GM12892 (cell line): ENCODE measurements at regions not wholly inside any gene's neighbourhood (a gene's known extent, or its start where the extent isn't known, plus 50 kb on each side); places are given as distances from the start of the nearest gene placed in this dataset.

Source experiments
- POLR2A ChIP-seq: IDR thresholded peaks from 2 replicates; pipeline ENCODE4 v1.6.1; 2011; ENCODE audit warnings: low read depth, low read length, control low read depth
- POLR2AphosphoS5 ChIP-seq: IDR thresholded peaks from 2 replicates; pipeline ENCODE4 v1.6.1; 2011; ENCODE audit warnings: low read depth, low read length, control low read depth
- TAF1 ChIP-seq: IDR thresholded peaks from 2 replicates; pipeline ENCODE4 v1.6.1; 2011; ENCODE audit warnings: low read depth, mild to moderate bottlenecking, control low read depth, low read length, borderline replicate concordance

- TF ChIP-seq POLR2AphosphoS5 (no peak), POLR2A (no peak), TAF1 (no peak)
These were observed 1186.3 kb upstream of the CELF4 start for GRCh38 chr18:38751898-38752297.
